ENCODE measurements at regions not wholly inside any gene's neighbourhood (a gene's known extent, or its start where the extent isn't known, plus 50 kb on each side); places are given as distances from the start of the nearest gene placed in this dataset.

- TF ChIP-seq, protein P1, sequence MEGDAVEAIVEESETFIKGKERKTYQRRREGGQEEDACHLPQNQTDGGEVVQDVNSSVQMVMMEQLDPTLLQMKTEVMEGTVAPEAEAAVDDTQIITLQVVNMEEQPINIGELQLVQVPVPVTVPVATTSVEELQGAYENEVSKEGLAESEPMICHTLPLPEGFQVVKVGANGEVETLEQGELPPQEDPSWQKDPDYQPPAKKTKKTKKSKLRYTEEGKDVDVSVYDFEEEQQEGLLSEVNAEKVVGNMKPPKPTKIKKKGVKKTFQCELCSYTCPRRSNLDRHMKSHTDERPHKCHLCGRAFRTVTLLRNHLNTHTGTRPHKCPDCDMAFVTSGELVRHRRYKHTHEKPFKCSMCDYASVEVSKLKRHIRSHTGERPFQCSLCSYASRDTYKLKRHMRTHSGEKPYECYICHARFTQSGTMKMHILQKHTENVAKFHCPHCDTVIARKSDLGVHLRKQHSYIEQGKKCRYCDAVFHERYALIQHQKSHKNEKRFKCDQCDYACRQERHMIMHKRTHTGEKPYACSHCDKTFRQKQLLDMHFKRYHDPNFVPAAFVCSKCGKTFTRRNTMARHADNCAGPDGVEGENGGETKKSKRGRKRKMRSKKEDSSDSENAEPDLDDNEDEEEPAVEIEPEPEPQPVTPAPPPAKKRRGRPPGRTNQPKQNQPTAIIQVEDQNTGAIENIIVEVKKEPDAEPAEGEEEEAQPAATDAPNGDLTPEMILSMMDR (IDR thresholded peaks at IDR 0.05), result no peak
- Mint-ChIP-seq H3K4me3 (ENCODE audit: unreplicated experiment) (no peak overlapping the region), H3K36me3 (ENCODE audit: low read depth) (no peaks in the 10 kb centered on the region), H3K4me1 (ENCODE audit: low read depth) (no peaks in the 10 kb centered on the region), H3K9me3 (ENCODE audit: low read depth) (no peaks in the 10 kb centered on the region), H3K27ac (ENCODE audit: unreplicated experiment) (no peak overlapping the region), H3K27me3 (ENCODE audit: low read depth) (peaks cover 11% of the 10 kb centered on the region)
- no peak for DNase-seq (ENCODE audit: low spot score)
Observed at GRCh38 chr18:30705943-30706342, 336.6 kb downstream of the DSC3 start.

- Mint-ChIP-seq H3K4me1 (ENCODE audit: low read depth) (no peaks in the 10 kb centered on the region), H3K36me3 (ENCODE audit: low read depth) (no peaks in the 10 kb centered on the region), H3K4me3 (ENCODE audit: unreplicated experiment) (no peak overlapping the region), H3K27ac (ENCODE audit: unreplicated experiment) (no peak overlapping the region), H3K27me3 (ENCODE audit: low read depth) (peaks cover 6% of the 10 kb centered on the region), H3K9me3 (ENCODE audit: low read depth) (no peaks in the 10 kb centered on the region)
- TF ChIP-seq, protein P1 (IDR thresholded peaks at IDR 0.05), result no peak
- DNase-seq (ENCODE audit: low spot score), result no peak
Observed at GRCh38 chr18:30698571-30698970, 344.0 kb downstream of the DSC3 start.

DNA sequence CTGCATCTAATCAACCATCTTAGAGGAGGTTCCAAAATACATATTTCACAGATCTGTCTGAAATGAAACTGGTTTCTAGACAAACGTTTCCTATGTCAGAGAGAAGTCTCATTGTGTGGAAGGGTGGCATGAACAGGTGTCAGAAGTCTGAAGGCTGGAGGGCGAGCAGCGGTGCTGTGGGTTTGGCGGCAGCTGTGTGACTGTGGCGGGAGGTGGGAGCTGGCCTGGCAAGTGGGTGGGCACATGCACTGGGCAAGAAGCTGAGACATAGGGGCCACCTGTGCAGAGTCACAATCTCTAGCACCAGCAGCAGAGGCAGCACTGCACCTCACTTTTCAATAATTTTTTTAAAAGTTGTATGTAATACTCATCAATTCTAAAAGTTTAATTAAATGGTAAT lies 346.3 kb downstream of the DSC3 start:
- Mint-ChIP-seq H3K36me3 (ENCODE audit: low read depth) (no peaks in the 10 kb centered on the region), H3K27me3 (ENCODE audit: low read depth) (peaks cover 4% of the 10 kb centered on the region)

DNA sequence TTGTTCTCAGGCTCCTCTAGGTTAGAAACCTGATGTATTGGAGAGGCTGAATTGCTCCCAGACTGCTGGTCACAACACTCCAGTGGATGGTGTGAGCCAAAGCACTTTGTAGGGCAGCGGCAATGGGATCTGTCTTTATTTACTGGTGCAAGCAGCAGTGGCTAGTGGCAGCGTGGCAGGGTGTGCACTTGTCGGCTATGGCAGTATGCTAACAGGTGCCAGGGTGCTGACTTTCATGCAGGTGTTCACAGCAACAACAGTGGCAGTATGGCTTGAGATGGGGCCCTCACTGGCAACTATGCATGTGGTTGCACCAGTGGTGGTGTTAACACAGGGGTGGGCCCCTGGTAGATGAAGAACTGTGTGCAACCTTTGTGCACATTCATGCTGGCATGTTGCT lies 347.8 kb downstream of the DSC3 start:
- H3K9me3 Mint-ChIP-seq (ENCODE audit: low read depth), result no peaks in the 10 kb centered on the region
- no peak overlapping the region for H3K4me3 Mint-ChIP-seq (ENCODE audit: unreplicated experiment)
- no peak for DNase-seq (ENCODE audit: low spot score)
- no peaks in the 10 kb centered on the region for H3K4me1 Mint-ChIP-seq (ENCODE audit: low read depth)
- H3K36me3 Mint-ChIP-seq (ENCODE audit: low read depth), result no peaks in the 10 kb centered on the region
- H3K27ac Mint-ChIP-seq (ENCODE audit: unreplicated experiment), result no peak overlapping the region
- no peaks in the 10 kb centered on the region for H3K27me3 Mint-ChIP-seq (ENCODE audit: low read depth)
- TF ChIP-seq, protein P1 (IDR thresholded peaks at IDR 0.05), result no peak

More for the DNA sequence above, 346.3 kb downstream of the DSC3 start:
- no peak overlapping the region for H3K4me3 Mint-ChIP-seq (ENCODE audit: unreplicated experiment)
- no peaks in the 10 kb centered on the region for H3K9me3 Mint-ChIP-seq (ENCODE audit: low read depth)
- no peaks in the 10 kb centered on the region for H3K4me1 Mint-ChIP-seq (ENCODE audit: low read depth)
- TF ChIP-seq, protein P1 (IDR thresholded peaks at IDR 0.05), result no peak
- H3K27ac Mint-ChIP-seq (ENCODE audit: unreplicated experiment), result no peak overlapping the region
- DNase-seq (ENCODE audit: low spot score), result no peak

GRCh38 chr18:30689216-30689615 lies 353.3 kb downstream of the DSC3 start:
- H3K9me3 Mint-ChIP-seq (ENCODE audit: low read depth), result peaks cover 8% of the 10 kb centered on the region
- H3K27me3 Mint-ChIP-seq (ENCODE audit: low read depth), result peaks cover 5% of the 10 kb centered on the region
- no peaks in the 10 kb centered on the region for H3K4me1 Mint-ChIP-seq (ENCODE audit: low read depth)
- DNase-seq (ENCODE audit: low spot score), result no peak
- no peak overlapping the region for H3K4me3 Mint-ChIP-seq (ENCODE audit: unreplicated experiment)
- no peak overlapping the region for H3K27ac Mint-ChIP-seq (ENCODE audit: unreplicated experiment)
- H3K36me3 Mint-ChIP-seq (ENCODE audit: low read depth), result no peaks in the 10 kb centered on the region
- TF ChIP-seq, protein P1 (IDR thresholded peaks at IDR 0.05), result no peak
